Colonic mucosa (tissue), 4 donors: ENCODE measurements at regions not wholly inside any gene's neighbourhood (a gene's known extent, or its start where the extent isn't known, plus 50 kb on each side); places are given as distances from the start of the nearest gene placed in this dataset.

ENCODE experiments used
- DNase-seq: peaks from one replicate; pipeline ENCODE4 v3.0.0-alpha.2; 2020
- H3K27ac ChIP-seq: fragments of 200-600 bp; one replicate; pipeline ENCODE4 v1.8.0; 2021
- H3K27me3 ChIP-seq: fragments of 200-600 bp; one replicate; pipeline ENCODE4 v1.8.0; 2021
- H3K36me3 ChIP-seq: fragments of 200-600 bp; one replicate; pipeline ENCODE4 v1.8.0; 2021
- H3K4me1 ChIP-seq: fragments of 200-600 bp; one replicate; pipeline ENCODE4 v1.8.0; 2021; ENCODE audit warnings: mild to moderate bottlenecking
- H3K4me3 ChIP-seq: fragments of 200-600 bp; one replicate; pipeline ENCODE4 v1.8.0; 2021
- H3K9ac ChIP-seq, 2 donors: one replicate each; pipeline ENCODE4 v1.7.0; 2013; ENCODE audit warnings: control low read depth in 2 of 2, low read depth in 2 of 2, low read length in 2 of 2
- H3K9me3 ChIP-seq: fragments of 200-600 bp; one replicate; pipeline ENCODE4 v1.8.0; 2021
- CTCF ChIP-seq: fragments of 200-600 bp; IDR thresholded peaks from one replicate; pipeline ENCODE4 v1.8.0; 2022; ENCODE audit warnings: antibody characterized with exemption, mild to moderate bottlenecking
- intact Hi-C: fragments of 100-400 bp; cut with DNase I; formaldehyde crosslinking; loops from one replicate; pipeline ENCODE4 v1.14.1; 2022
- donor health status: healthy.
- donor health status: DM: no; HTN: no; CAD: no.
- donor health status: DM: no; HTN: no; CAD: no.

GRCh38 chr12:83317595-83317994 lies 630.9 kb downstream of the TMTC2 start:
- H3K27me3 ChIP-seq, result no peaks in the 10 kb centered on the region
- no peak overlapping the region for H3K27ac ChIP-seq
- no peak for TF ChIP-seq CTCF
- H3K4me3 ChIP-seq, result no peak overlapping the region
- DNase-seq, result no peak
- intact Hi-C loops, result no loop called here
- no peaks in the 10 kb centered on the region for H3K9me3 ChIP-seq
- no peak overlapping the region for H3K9ac ChIP-seq
- H3K36me3 ChIP-seq, result no peaks in the 10 kb centered on the region
- no peaks in the 10 kb centered on the region for H3K4me1 ChIP-seq

GRCh38 chr12:83313827-83314226 lies 627.1 kb downstream of the TMTC2 start:
- intact Hi-C loops, result no loop called here

GRCh38 chr12:83313322-83313721 lies 626.6 kb downstream of the TMTC2 start:
- H3K27ac ChIP-seq, result no peak overlapping the region
- no peak overlapping the region for H3K4me3 ChIP-seq
- H3K27me3 ChIP-seq, result no peaks in the 10 kb centered on the region
- intact Hi-C loops, result no loop called here
- H3K4me1 ChIP-seq, result no peaks in the 10 kb centered on the region
- DNase-seq, result no peak
- no peaks in the 10 kb centered on the region for H3K36me3 ChIP-seq
- H3K9ac ChIP-seq, result no peak overlapping the region
- no peak for TF ChIP-seq CTCF
- H3K9me3 ChIP-seq, result no peaks in the 10 kb centered on the region

More at GRCh38 chr12:83313827-83314226, 627.1 kb downstream of the TMTC2 start:
- no peaks in the 10 kb centered on the region for H3K27me3 ChIP-seq
- no peak for TF ChIP-seq CTCF
- no peak overlapping the region for H3K9ac ChIP-seq
- no peak for DNase-seq
- no peaks in the 10 kb centered on the region for H3K4me1 ChIP-seq
- H3K27ac ChIP-seq, result no peak overlapping the region
- H3K4me3 ChIP-seq, result no peak overlapping the region
- no peaks in the 10 kb centered on the region for H3K9me3 ChIP-seq
- H3K36me3 ChIP-seq, result no peaks in the 10 kb centered on the region

GRCh38 chr12:83276904-83277303 lies 590.2 kb downstream of the TMTC2 start:
- Histone ChIP-seq H3K36me3 (no peaks in the 10 kb centered on the region), H3K4me3 (no peak overlapping the region), H3K4me1 (no peaks in the 10 kb centered on the region), H3K9ac (no peak overlapping the region), H3K27ac (no peak overlapping the region), H3K9me3 (no peaks in the 10 kb centered on the region), H3K27me3 (no peaks in the 10 kb centered on the region)
- intact Hi-C loops, result no loop called here
- TF ChIP-seq CTCF, result no peak
- no peak for DNase-seq

- TF ChIP-seq CTCF, result no peak
- DNase-seq, result no peak
Observed at GRCh38 chr12:83271201-83271600, 584.5 kb downstream of the TMTC2 start.

GRCh38 chr12:83265808-83266207 lies 579.1 kb downstream of the TMTC2 start:
- Histone ChIP-seq H3K9me3 (no peaks in the 10 kb centered on the region), H3K9ac (no peak overlapping the region), H3K27me3 (no peaks in the 10 kb centered on the region), H3K36me3 (no peaks in the 10 kb centered on the region), H3K27ac (no peak overlapping the region), H3K4me1 (no peaks in the 10 kb centered on the region), H3K4me3 (no peak overlapping the region)
- TF ChIP-seq CTCF, result no peak
- intact Hi-C loops, result no loop called here
- no peak for DNase-seq

More at GRCh38 chr12:83271201-83271600, 584.5 kb downstream of the TMTC2 start:
- H3K27me3 ChIP-seq, result no peaks in the 10 kb centered on the region
- no peak overlapping the region for H3K4me3 ChIP-seq
- no peaks in the 10 kb centered on the region for H3K36me3 ChIP-seq
- intact Hi-C loops, result no loop called here
- H3K9me3 ChIP-seq, result no peaks in the 10 kb centered on the region
- H3K27ac ChIP-seq, result no peak overlapping the region
- no peak overlapping the region for H3K9ac ChIP-seq
- H3K4me1 ChIP-seq, result no peaks in the 10 kb centered on the region
